ENCODE measurements at regions not wholly inside any gene's neighbourhood (a gene's known extent, or its start where the extent isn't known, plus 50 kb on each side); places are given as distances from the start of the nearest gene placed in this dataset.

DNA sequence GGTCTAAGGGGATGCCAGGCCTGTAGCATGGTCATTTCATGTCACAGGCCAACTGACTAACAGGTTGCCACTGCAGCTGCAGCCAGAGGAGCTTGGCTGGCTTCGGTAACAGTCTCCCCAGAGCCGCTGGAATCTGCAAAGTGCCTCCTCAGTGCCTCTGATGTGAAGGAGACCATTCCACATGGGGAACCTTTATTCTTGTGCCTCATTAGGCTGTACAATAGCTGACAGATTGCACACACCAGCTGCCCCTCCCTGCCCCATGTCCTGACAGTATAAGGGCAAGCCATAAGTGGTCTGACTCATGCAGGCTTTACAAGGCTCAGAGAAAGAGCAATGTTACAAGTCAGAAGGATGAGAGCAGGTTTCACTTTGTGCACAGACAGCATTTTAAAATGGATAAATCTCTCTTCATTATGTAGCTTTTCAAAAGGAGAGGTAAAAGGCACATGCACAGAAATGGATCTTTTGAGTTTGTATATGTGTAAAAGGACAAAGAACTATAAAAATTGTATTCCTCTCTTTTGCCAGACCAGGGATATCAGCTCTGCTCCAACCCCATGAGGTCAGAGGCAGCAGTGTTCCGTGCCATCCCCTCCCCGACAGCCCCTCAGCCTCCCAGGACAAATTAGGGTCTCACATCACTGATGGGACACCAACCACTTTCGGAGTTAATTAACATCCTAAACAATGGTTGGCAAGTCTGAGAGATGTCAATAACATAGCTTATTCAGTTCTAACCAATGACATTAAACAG, 467.8 kb downstream of the TMEM232 start:
- Histone ChIP-seq H3K4me1 (ENCODE audit: control insufficient read depth, insufficient read depth, low read length) (no peaks in the 10 kb centered on the region), H3K9me3 (ENCODE audit: control insufficient read depth, insufficient read depth, low read length) (no peaks in the 10 kb centered on the region), H3K4me3 (ENCODE audit: insufficient read depth, low read depth, low read length) (no peak overlapping the region), H3K79me1 (ENCODE audit: low read depth in 1 of 2, low read length in 2 of 2) (no peaks in the 10 kb centered on the region), H2AK5ac (ENCODE audit: low read depth, low read length) (no peak overlapping the region), H4K91ac (ENCODE audit: insufficient read depth, low read depth, low read length) (no peak overlapping the region), H2BK5ac (ENCODE audit: low read depth, low read length, poor library complexity, severe bottlenecking) (no peak overlapping the region), H3K18ac (ENCODE audit: low read depth, low read length) (no peak overlapping the region), H2AK9ac (replicated peaks; ENCODE audit: low read depth, low read length, poor library complexity) (no peak overlapping the region), H3K36me3 (ENCODE audit: control insufficient read depth, insufficient read depth, low read length) (no peaks in the 10 kb centered on the region), H3K27me3 (ENCODE audit: control insufficient read depth, insufficient read depth, low read length) (no peaks in the 10 kb centered on the region), H3K23ac (ENCODE audit: low read depth, low read length) (no peak overlapping the region), H3K4me2 (ENCODE audit: low read depth, low read length) (no peak overlapping the region), H3K9me1 (ENCODE audit: insufficient read depth, low read length) (no peaks in the 10 kb centered on the region), H3K4ac (ENCODE audit: low read depth, low read length) (no peak overlapping the region), H4K20me1 (ENCODE audit: insufficient read depth, low read length) (no peaks in the 10 kb centered on the region), H4K5ac (ENCODE audit: low read depth, low read length) (no peak overlapping the region), H3K56ac (ENCODE audit: extremely low read depth, insufficient read depth, low read length) (no peak overlapping the region), H2BK20ac (ENCODE audit: low read depth, low read length) (no peak overlapping the region), H3K27ac (ENCODE audit: insufficient read depth, low read length) (no peak overlapping the region), H4K8ac (ENCODE audit: low read depth in 2 of 2, low read length in 2 of 2) (no peak overlapping the region), H2AFZ (replicated peaks; ENCODE audit: low read length, poor library complexity) (no peak overlapping the region), H2BK15ac (ENCODE audit: low read depth, low read length) (no peak overlapping the region), H3K9ac (ENCODE audit: low read depth, low read length) (no peak overlapping the region), H2BK120ac (ENCODE audit: low read depth, low read length) (no peak overlapping the region), H3K14ac (replicated peaks; ENCODE audit: low read depth, low read length) (no peak overlapping the region)
- 83% methylated on average over 2 of the region's 5 CpGs; no CpG with 5 or more reads in 1 of the 2 experiments for WGBS, 2 experiments (ENCODE audit: extremely low coverage in 2 of 2, insufficient read length in 1 of 2)
- ATAC-seq (ENCODE audit: low read depth) (no peak), DNase-seq (no peak)
- in situ Hi-C loops (cut with MboI; ENCODE audit: low sequenced_read_pairs) (no loop called here), dilution Hi-C loops (cut with HindIII; ENCODE audit: low sequenced_read_pairs, unreplicated experiment) (no loop called here), intact Hi-C loops (cut with micrococcal nuclease) (no loop called here)
- BruUV-seq (replicated peaks) = no TSS peak
- CTCF ChIA-PET = no interaction called here
- POLR2A ChIA-PET (ENCODE audit: unreplicated experiment) = no interaction called here
- no peak for TF ChIP-seq RCOR1 (IDR thresholded peaks at IDR 0.05; ENCODE audit: insufficient replicate concordance, low read length)
- TF ChIP-seq MAZ (IDR thresholded peaks at IDR 0.05; ENCODE audit: borderline replicate concordance, low read depth, low read length) = no peak
- no peak for TF ChIP-seq CHD1 (IDR thresholded peaks at IDR 0.05; ENCODE audit: low read depth, low read length)
- TF ChIP-seq RFX5 (IDR thresholded peaks at IDR 0.05; ENCODE audit: low read depth, low read length) = no peak
- TF ChIP-seq ELK1 (IDR thresholded peaks at IDR 0.05; ENCODE audit: borderline replicate concordance, low read depth, low read length) = no peak
- no peak for TF ChIP-seq FOS (IDR thresholded peaks at IDR 0.05; ENCODE audit: low read depth, low read length)
- TF ChIP-seq NFE2L2 (IDR thresholded peaks at IDR 0.05; ENCODE audit: low read depth, low read length) = no peak
- TF ChIP-seq CTCF (conservative IDR thresholded peaks at IDR 0.05; ENCODE audit: low read depth, low read length) = no peak
- TF ChIP-seq MAFK (IDR thresholded peaks at IDR 0.05; ENCODE audit: low read depth, low read length) = no peak
- TF ChIP-seq BHLHE40 (IDR thresholded peaks at IDR 0.05; ENCODE audit: low read depth, low read length) = no peak
- no peak for TF ChIP-seq CEBPB (IDR thresholded peaks at IDR 0.05; ENCODE audit: low read depth, low read length)
- no peak for TF ChIP-seq MXI1 (IDR thresholded peaks at IDR 0.05; ENCODE audit: borderline replicate concordance, low read depth, low read length)
- TF ChIP-seq POLR2A (IDR thresholded peaks at IDR 0.05; ENCODE audit: low read depth, low read length) = no peak
- TF ChIP-seq SMC3 (IDR thresholded peaks at IDR 0.05; ENCODE audit: low read depth, low read length) = no peak
- TF ChIP-seq USF2 (IDR thresholded peaks at IDR 0.05; ENCODE audit: low read depth, low read length) = no peak
- TF ChIP-seq RAD21 (IDR thresholded peaks at IDR 0.05; ENCODE audit: low read length) = no peak

All from IMR-90 (cell line).